GM12873 (cell line): ENCODE measurements at regions not wholly inside any gene's neighbourhood (a gene's known extent, or its start where the extent isn't known, plus 50 kb on each side); places are given as distances from the start of the nearest gene placed in this dataset.

ENCODE experiments used
- TF ChIP-seq, protein P1 (sequence below): IDR thresholded peaks from 2 replicates; pipeline ENCODE4 v1.5.1; 2012; ENCODE audit warnings: low read depth, mild to moderate bottlenecking, moderate library complexity, low read length, control low read depth; ENCODE audit not compliant: insufficient read depth; ENCODE audit errors: missing control alignments

- TF ChIP-seq, protein P1, sequence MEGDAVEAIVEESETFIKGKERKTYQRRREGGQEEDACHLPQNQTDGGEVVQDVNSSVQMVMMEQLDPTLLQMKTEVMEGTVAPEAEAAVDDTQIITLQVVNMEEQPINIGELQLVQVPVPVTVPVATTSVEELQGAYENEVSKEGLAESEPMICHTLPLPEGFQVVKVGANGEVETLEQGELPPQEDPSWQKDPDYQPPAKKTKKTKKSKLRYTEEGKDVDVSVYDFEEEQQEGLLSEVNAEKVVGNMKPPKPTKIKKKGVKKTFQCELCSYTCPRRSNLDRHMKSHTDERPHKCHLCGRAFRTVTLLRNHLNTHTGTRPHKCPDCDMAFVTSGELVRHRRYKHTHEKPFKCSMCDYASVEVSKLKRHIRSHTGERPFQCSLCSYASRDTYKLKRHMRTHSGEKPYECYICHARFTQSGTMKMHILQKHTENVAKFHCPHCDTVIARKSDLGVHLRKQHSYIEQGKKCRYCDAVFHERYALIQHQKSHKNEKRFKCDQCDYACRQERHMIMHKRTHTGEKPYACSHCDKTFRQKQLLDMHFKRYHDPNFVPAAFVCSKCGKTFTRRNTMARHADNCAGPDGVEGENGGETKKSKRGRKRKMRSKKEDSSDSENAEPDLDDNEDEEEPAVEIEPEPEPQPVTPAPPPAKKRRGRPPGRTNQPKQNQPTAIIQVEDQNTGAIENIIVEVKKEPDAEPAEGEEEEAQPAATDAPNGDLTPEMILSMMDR, result no peak
Observed at GRCh38 chr7:106370542-106370941, 85.8 kb upstream of the NAMPT start.

GRCh38 chr7:106369816-106370215 lies 85.0 kb upstream of the NAMPT start:
- TF ChIP-seq, protein P1, result no peak

GRCh38 chr7:106369352-106369751 lies 84.6 kb upstream of the NAMPT start:
- TF ChIP-seq, protein P1, result no peak

DNA sequence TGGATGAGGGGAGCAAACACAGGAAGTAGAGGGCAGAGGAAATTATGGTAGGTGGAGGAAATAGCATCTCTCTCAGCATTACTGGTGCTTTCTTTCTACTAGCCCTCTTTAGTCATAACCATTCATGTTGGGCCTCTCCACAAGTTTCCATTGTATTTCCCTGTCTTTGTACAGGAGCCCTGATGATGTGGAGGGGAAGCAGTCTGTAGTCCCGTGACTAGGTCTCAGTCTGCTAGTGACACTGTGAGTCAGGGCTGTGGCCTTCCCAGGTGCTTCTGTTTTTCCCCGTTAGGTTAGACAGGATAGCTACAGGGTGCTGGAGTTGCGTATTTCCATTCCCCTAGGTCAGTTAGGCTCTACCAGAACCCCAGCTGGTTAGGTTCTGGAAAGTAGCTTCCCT lies 82.9 kb upstream of the NAMPT start:
- TF ChIP-seq, protein P1, result no peak

- TF ChIP-seq, protein P1, result peak; percentile 49
Observed at GRCh38 chr7:106367018-106367420, 82.2 kb upstream of the NAMPT start.

- TF ChIP-seq, protein P1, result no peak
Observed at GRCh38 chr7:106365252-106366005, 80.6 kb upstream of the NAMPT start.

DNA sequence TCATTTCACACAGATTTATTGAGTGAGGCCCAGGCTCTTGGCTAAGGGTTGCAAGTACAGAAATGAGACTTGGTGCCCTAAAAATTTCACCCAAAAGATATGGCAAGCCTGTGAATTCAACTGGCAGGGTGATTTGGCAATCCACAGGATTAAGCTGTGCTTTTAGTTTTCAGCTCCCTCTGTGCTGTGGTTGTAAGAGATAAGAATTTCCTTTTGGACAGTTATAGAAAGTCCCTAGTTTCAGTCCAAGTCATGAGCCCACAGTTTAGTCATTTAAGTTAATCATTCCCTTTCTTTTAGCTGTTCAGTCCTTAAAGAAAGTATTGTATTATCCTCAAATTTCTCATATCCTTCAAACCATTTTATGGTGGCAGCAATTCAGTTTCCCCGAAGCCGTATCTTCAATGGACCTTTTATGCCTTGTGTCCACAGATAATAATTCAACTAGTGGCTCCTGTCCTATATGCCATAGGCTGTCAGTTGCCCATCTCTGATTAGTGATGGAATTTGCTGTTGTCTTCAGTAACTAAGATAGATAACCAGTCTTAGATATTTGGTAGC lies 73.4 kb upstream of the NAMPT start:
- TF ChIP-seq, protein P1, result no peak
